Heart left ventricle (tissue), 13 donors: ENCODE measurements at regions not wholly inside any gene's neighbourhood (a gene's known extent, or its start where the extent isn't known, plus 50 kb on each side); places are given as distances from the start of the nearest gene placed in this dataset.

Source experiments
- POLR2A ChIP-seq, 2 donors: fragments of 450-650 bp; IDR thresholded peaks; one replicate each; pipeline ENCODE4 v1.6.1; 2017; ENCODE audit warnings: antibody characterized with exemption in 2 of 2, mild to moderate bottlenecking in 2 of 2, moderate library complexity in 2 of 2
- TF ChIP-seq, protein P1 (sequence below), 12 donors: fragments of 200-600 bp; sonication (generic) in 4 of 12; IDR thresholded peaks; one replicate each; pipeline versions ENCODE4 v1.5.0 to v1.8.0; 2018 to 2022; ENCODE audit warnings: antibody characterized with exemption in 12 of 12, mild to moderate bottlenecking in 5 of 12
- donor health status: ischemic (EF 13 %, LVEDD 7.1; RV severe dilation, severe dysfunction).
- donor health status: DM: no; HTN: yes; CAD: no.
- donor health status: DM: no; HTN: no; CAD: no.
- donor health status: ischemic (EF 25% LVEDD 6.9; RV normal size, moderate dysfunction).
- donor health status: ischemic (EF 25% LVEDD 5.7; RV mildly dilated, moderate dysfunction).
- donor health status: ischemic (EF 35%, LVEDD 5.7; RV mildly dilated, moderate dysfunction).
- donor health status: nonischemic (EF 11% LVEDD 7.7; RV severe dilation, severe dysfunction).
- donor health status: DM: yes; HTN: yes; CAD: no.
- donor health status: PGD.
- donor health status: ischemic (EF 29% LVEDD 5.4; RV normal size, mild dysfunction).
- donor health status: nonischemic (EF 23%, LVEDD 6.1; RV moderate dilation, normal function).

DNA sequence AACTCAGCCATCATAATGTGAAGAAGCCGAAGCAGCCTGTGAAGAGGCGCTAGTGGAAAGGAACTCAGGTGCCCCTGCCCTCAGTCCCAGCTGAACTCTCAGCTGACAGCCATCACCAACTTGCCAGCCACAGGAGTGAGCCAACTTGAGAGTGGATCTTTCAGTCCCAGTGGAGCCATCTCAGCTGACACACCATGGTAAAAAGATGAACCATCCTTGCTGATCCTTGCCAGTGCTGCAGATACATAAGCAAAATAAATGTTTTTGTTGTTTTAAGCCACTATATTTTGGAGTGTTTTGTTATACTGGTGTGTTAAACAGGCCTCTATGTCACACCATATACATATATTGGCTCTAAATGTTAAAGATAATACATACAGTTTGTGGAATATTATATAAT, 195.8 kb upstream of the SPRED2 start:
- TF ChIP-seq, protein P1, sequence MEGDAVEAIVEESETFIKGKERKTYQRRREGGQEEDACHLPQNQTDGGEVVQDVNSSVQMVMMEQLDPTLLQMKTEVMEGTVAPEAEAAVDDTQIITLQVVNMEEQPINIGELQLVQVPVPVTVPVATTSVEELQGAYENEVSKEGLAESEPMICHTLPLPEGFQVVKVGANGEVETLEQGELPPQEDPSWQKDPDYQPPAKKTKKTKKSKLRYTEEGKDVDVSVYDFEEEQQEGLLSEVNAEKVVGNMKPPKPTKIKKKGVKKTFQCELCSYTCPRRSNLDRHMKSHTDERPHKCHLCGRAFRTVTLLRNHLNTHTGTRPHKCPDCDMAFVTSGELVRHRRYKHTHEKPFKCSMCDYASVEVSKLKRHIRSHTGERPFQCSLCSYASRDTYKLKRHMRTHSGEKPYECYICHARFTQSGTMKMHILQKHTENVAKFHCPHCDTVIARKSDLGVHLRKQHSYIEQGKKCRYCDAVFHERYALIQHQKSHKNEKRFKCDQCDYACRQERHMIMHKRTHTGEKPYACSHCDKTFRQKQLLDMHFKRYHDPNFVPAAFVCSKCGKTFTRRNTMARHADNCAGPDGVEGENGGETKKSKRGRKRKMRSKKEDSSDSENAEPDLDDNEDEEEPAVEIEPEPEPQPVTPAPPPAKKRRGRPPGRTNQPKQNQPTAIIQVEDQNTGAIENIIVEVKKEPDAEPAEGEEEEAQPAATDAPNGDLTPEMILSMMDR (IDR thresholded peaks at IDR 0.05) = no peak
- no peak for TF ChIP-seq POLR2A (IDR thresholded peaks at IDR 0.05)
